ENCODE measurements at regions not wholly inside any gene's neighbourhood (a gene's known extent, or its start where the extent isn't known, plus 50 kb on each side); places are given as distances from the start of the nearest gene placed in this dataset.
"Not testable (repeated sequence)": the region's sequence is repeated elsewhere in the genome, so short reads cannot be mapped to it uniquely, and the experiment has no call there.

GRCh38 chr6:78365473-78365872 is 501.9 kb upstream of the IRAK1BP1 start:
- no peaks in the 10 kb centered on the region for H3K9me3 ChIP-seq (ENCODE audit: control insufficient read depth, low read length, poor library complexity, severe bottlenecking)
- H3K27ac Mint-ChIP-seq, result no peak overlapping the region
- H3K36me3 Mint-ChIP-seq (ENCODE audit: low read depth), result no peaks in the 10 kb centered on the region
- H3K4me3 Mint-ChIP-seq, result no peak overlapping the region
- H3K4me1 Mint-ChIP-seq, result no peaks in the 10 kb centered on the region
- no peaks in the 10 kb centered on the region for H3K27me3 Mint-ChIP-seq
- DNase-seq (no peak), ATAC-seq (no peak)

GRCh38 chr6:78377056-78377455 is 490.3 kb upstream of the IRAK1BP1 start:
- H3K27me3 Mint-ChIP-seq, result no peaks in the 10 kb centered on the region
- ATAC-seq (no peak), DNase-seq (no peak)
- no peaks in the 10 kb centered on the region for H3K36me3 Mint-ChIP-seq (ENCODE audit: low read depth)
- H3K4me1 Mint-ChIP-seq, result no peaks in the 10 kb centered on the region
- no peak overlapping the region for H3K27ac Mint-ChIP-seq
- no peak overlapping the region for H3K4me3 Mint-ChIP-seq
- no peaks in the 10 kb centered on the region for H3K9me3 ChIP-seq (ENCODE audit: control insufficient read depth, low read length, poor library complexity, severe bottlenecking)

- no peaks in the 10 kb centered on the region for H3K9me3 ChIP-seq (ENCODE audit: control insufficient read depth, low read length, poor library complexity, severe bottlenecking)
- Mint-ChIP-seq H3K4me1 (no peaks in the 10 kb centered on the region), H3K27me3 (no peaks in the 10 kb centered on the region), H3K4me3 (no peak overlapping the region), H3K27ac (no peak overlapping the region), H3K36me3 (ENCODE audit: low read depth) (no peaks in the 10 kb centered on the region)
- ATAC-seq, result no peak
- DNase-seq, result no peak
These were observed 487.4 kb upstream of the IRAK1BP1 start for GRCh38 chr6:78379982-78380381.

GRCh38 chr6:78380541-78380940 is 486.8 kb upstream of the IRAK1BP1 start:
- H3K4me1 Mint-ChIP-seq, result no peaks in the 10 kb centered on the region
- H3K36me3 Mint-ChIP-seq (ENCODE audit: low read depth), result no peaks in the 10 kb centered on the region
- H3K27ac Mint-ChIP-seq, result no peak overlapping the region
- DNase-seq, result no peak
- peaks cover 2% of the 10 kb centered on the region for H3K9me3 ChIP-seq (ENCODE audit: control insufficient read depth, low read length, poor library complexity, severe bottlenecking)
- H3K4me3 Mint-ChIP-seq, result no peak overlapping the region
- no peaks in the 10 kb centered on the region for H3K27me3 Mint-ChIP-seq
- no peak for ATAC-seq

- peaks cover 2% of the 10 kb centered on the region for H3K9me3 ChIP-seq (ENCODE audit: control insufficient read depth, low read length, poor library complexity, severe bottlenecking)
- no peak overlapping the region for H3K27ac Mint-ChIP-seq
- no peaks in the 10 kb centered on the region for H3K36me3 Mint-ChIP-seq (ENCODE audit: low read depth)
- no peaks in the 10 kb centered on the region for H3K4me1 Mint-ChIP-seq
- ATAC-seq, result no peak
- H3K27me3 Mint-ChIP-seq, result no peaks in the 10 kb centered on the region
- H3K4me3 Mint-ChIP-seq, result no peak overlapping the region
- DNase-seq, result no peak
These were observed 483.4 kb upstream of the IRAK1BP1 start for GRCh38 chr6:78383968-78384367.

- H3K27ac Mint-ChIP-seq; H3K9me3 ChIP-seq (ENCODE audit: control insufficient read depth, low read length, poor library complexity, severe bottlenecking); H3K27me3 Mint-ChIP-seq; H3K4me3 Mint-ChIP-seq; ATAC-seq; DNase-seq; H3K4me1 Mint-ChIP-seq; H3K36me3 Mint-ChIP-seq (ENCODE audit: low read depth): not testable (repeated sequence)
These were observed 480.5 kb upstream of the IRAK1BP1 start for GRCh38 chr6:78386854-78387253.

- Mint-ChIP-seq H3K27me3 (no peaks in the 10 kb centered on the region), H3K4me1 (no peaks in the 10 kb centered on the region), H3K36me3 (ENCODE audit: low read depth) (no peaks in the 10 kb centered on the region), H3K27ac (no peak overlapping the region), H3K4me3 (no peak overlapping the region)
- DNase-seq (no peak), ATAC-seq (no peak)
- H3K9me3 ChIP-seq (ENCODE audit: control insufficient read depth, low read length, poor library complexity, severe bottlenecking), result peaks cover 2% of the 10 kb centered on the region
These were observed 477.3 kb upstream of the IRAK1BP1 start for GRCh38 chr6:78390066-78390465.

- H3K4me1 Mint-ChIP-seq, result no peaks in the 10 kb centered on the region
- DNase-seq (no peak), ATAC-seq (no peak)
- H3K27ac Mint-ChIP-seq, result no peak overlapping the region
- no peak overlapping the region for H3K4me3 Mint-ChIP-seq
- H3K36me3 Mint-ChIP-seq (ENCODE audit: low read depth), result no peaks in the 10 kb centered on the region
- no peaks in the 10 kb centered on the region for H3K9me3 ChIP-seq (ENCODE audit: control insufficient read depth, low read length, poor library complexity, severe bottlenecking)
- H3K27me3 Mint-ChIP-seq, result no peaks in the 10 kb centered on the region
These were observed 469.9 kb upstream of the IRAK1BP1 start for GRCh38 chr6:78397499-78397898.

GRCh38 chr6:78398292-78398691 is 469.1 kb upstream of the IRAK1BP1 start:
- no peaks in the 10 kb centered on the region for H3K27me3 Mint-ChIP-seq
- H3K27ac Mint-ChIP-seq, result no peak overlapping the region
- no peak for DNase-seq
- H3K4me3 Mint-ChIP-seq, result no peak overlapping the region
- H3K36me3 Mint-ChIP-seq (ENCODE audit: low read depth), result no peaks in the 10 kb centered on the region
- H3K4me1 Mint-ChIP-seq, result no peaks in the 10 kb centered on the region
- H3K9me3 ChIP-seq (ENCODE audit: control insufficient read depth, low read length, poor library complexity, severe bottlenecking), result no peaks in the 10 kb centered on the region
- ATAC-seq, result no peak

GRCh38 chr6:78400076-78400475 is 467.3 kb upstream of the IRAK1BP1 start:
- Mint-ChIP-seq H3K27me3 (no peaks in the 10 kb centered on the region), H3K4me3 (no peak overlapping the region), H3K36me3 (ENCODE audit: low read depth) (no peaks in the 10 kb centered on the region), H3K27ac (no peak overlapping the region), H3K4me1 (no peaks in the 10 kb centered on the region)
- ATAC-seq, result no peak
- DNase-seq, result no peak
- no peaks in the 10 kb centered on the region for H3K9me3 ChIP-seq (ENCODE audit: control insufficient read depth, low read length, poor library complexity, severe bottlenecking)

GRCh38 chr6:78427386-78427785 is 440.0 kb upstream of the IRAK1BP1 start:
- no peak overlapping the region for H3K27ac Mint-ChIP-seq
- ATAC-seq, result no peak
- DNase-seq, result no peak
- H3K36me3 Mint-ChIP-seq (ENCODE audit: low read depth), result no peaks in the 10 kb centered on the region
- no peak overlapping the region for H3K4me3 Mint-ChIP-seq
- no peaks in the 10 kb centered on the region for H3K4me1 Mint-ChIP-seq
- H3K9me3 ChIP-seq (ENCODE audit: control insufficient read depth, low read length, poor library complexity, severe bottlenecking), result no peaks in the 10 kb centered on the region
- H3K27me3 Mint-ChIP-seq, result no peaks in the 10 kb centered on the region

- H3K27ac Mint-ChIP-seq, result no peak overlapping the region
- no peaks in the 10 kb centered on the region for H3K4me1 Mint-ChIP-seq
- H3K9me3 ChIP-seq (ENCODE audit: control insufficient read depth, low read length, poor library complexity, severe bottlenecking), result no peaks in the 10 kb centered on the region
- ATAC-seq, result no peak
- no peaks in the 10 kb centered on the region for H3K27me3 Mint-ChIP-seq
- no peaks in the 10 kb centered on the region for H3K36me3 Mint-ChIP-seq (ENCODE audit: low read depth)
- no peak for DNase-seq
- H3K4me3 Mint-ChIP-seq, result no peak overlapping the region
These were observed 436.8 kb upstream of the IRAK1BP1 start for GRCh38 chr6:78430521-78430920.

- H3K4me3 Mint-ChIP-seq, result no peak overlapping the region
- DNase-seq, result no peak
- no peak overlapping the region for H3K27ac Mint-ChIP-seq
- no peaks in the 10 kb centered on the region for H3K36me3 Mint-ChIP-seq (ENCODE audit: low read depth)
- H3K27me3 Mint-ChIP-seq, result no peaks in the 10 kb centered on the region
- no peak for ATAC-seq
- H3K9me3 ChIP-seq (ENCODE audit: control insufficient read depth, low read length, poor library complexity, severe bottlenecking), result no peaks in the 10 kb centered on the region
- no peaks in the 10 kb centered on the region for H3K4me1 Mint-ChIP-seq
These were observed 431.7 kb upstream of the IRAK1BP1 start for GRCh38 chr6:78435671-78436070.

- Mint-ChIP-seq H3K4me3 (no peak overlapping the region), H3K27ac (no peak overlapping the region), H3K27me3 (no peaks in the 10 kb centered on the region), H3K36me3 (ENCODE audit: low read depth) (no peaks in the 10 kb centered on the region), H3K4me1 (no peaks in the 10 kb centered on the region)
- H3K9me3 ChIP-seq (ENCODE audit: control insufficient read depth, low read length, poor library complexity, severe bottlenecking), result no peaks in the 10 kb centered on the region
- DNase-seq, result no peak
- ATAC-seq, result no peak
These were observed 431.0 kb upstream of the IRAK1BP1 start for GRCh38 chr6:78436335-78436734.

GRCh38 chr6:78438135-78438534 is 429.2 kb upstream of the IRAK1BP1 start:
- H3K4me1 Mint-ChIP-seq, result no peaks in the 10 kb centered on the region
- DNase-seq (no peak), ATAC-seq (no peak)
- no peaks in the 10 kb centered on the region for H3K36me3 Mint-ChIP-seq (ENCODE audit: low read depth)
- no peaks in the 10 kb centered on the region for H3K27me3 Mint-ChIP-seq
- no peak overlapping the region for H3K27ac Mint-ChIP-seq
- H3K9me3 ChIP-seq (ENCODE audit: control insufficient read depth, low read length, poor library complexity, severe bottlenecking), result no peaks in the 10 kb centered on the region
- H3K4me3 Mint-ChIP-seq, result no peak overlapping the region
